Smooth muscle cell (in vitro differentiated cells): ENCODE measurements at regions not wholly inside any gene's neighbourhood (a gene's known extent, or its start where the extent isn't known, plus 50 kb on each side); places are given as distances from the start of the nearest gene placed in this dataset.

Experiments used
- DNase-seq: peaks from one replicate; lab custom pipeline; 2025; ENCODE audit not compliant: unreplicated experiment; lab: John Stamatoyannopoulos, UW
- H2AFZ ChIP-seq: fragments of 200-600 bp; sonication (generic); 2 replicates; pipeline ENCODE4 v1.6.0; 2016; ENCODE audit warnings: antibody characterized with exemption, low read depth, mild to moderate bottlenecking
- H3F3A ChIP-seq: fragments of 200-600 bp; sonication (generic); 2 replicates; pipeline ENCODE4 v1.6.0; 2017; ENCODE audit warnings: antibody characterized with exemption, low read depth
- H3K27ac ChIP-seq: fragments of 200-600 bp; sonication (generic); 2 replicates; pipeline ENCODE4 v1.5.1; 2016; ENCODE audit warnings: low read depth, mild to moderate bottlenecking
- H3K27me3 ChIP-seq: fragments of 200-600 bp; sonication (generic); 2 replicates; pipeline ENCODE4 v1.6.1; 2016; ENCODE audit warnings: low read depth, mild to moderate bottlenecking
- H3K36me3 ChIP-seq: fragments of 200-600 bp; sonication (generic); 2 replicates; pipeline ENCODE4 v1.5.1; 2016; ENCODE audit warnings: low read depth
- H3K4me1 ChIP-seq: fragments of 200-600 bp; sonication (generic); 2 replicates; pipeline ENCODE4 v1.5.1; 2016; ENCODE audit warnings: low read depth
- H3K4me2 ChIP-seq: fragments of 200-600 bp; sonication (generic); 2 replicates; pipeline ENCODE4 v1.6.0; 2016; ENCODE audit warnings: mild to moderate bottlenecking
- H3K4me3 ChIP-seq: fragments of 200-600 bp; sonication (generic); 2 replicates; pipeline ENCODE4 v1.5.1; 2016; ENCODE audit warnings: mild to moderate bottlenecking
- H3K79me2 ChIP-seq: fragments of 200-600 bp; sonication (generic); 2 replicates; pipeline ENCODE4 v1.6.0; 2016; ENCODE audit warnings: low read depth, mild to moderate bottlenecking
- H3K9ac ChIP-seq: fragments of 200-600 bp; sonication (generic); 2 replicates; pipeline ENCODE4 v1.6.0; 2016; ENCODE audit warnings: low read depth
- H3K9me3 ChIP-seq: fragments of 200-600 bp; sonication (generic); replicated peaks from 2 replicates; pipeline ENCODE4 v1.5.1; 2016; ENCODE audit warnings: low read depth
- H4K20me1 ChIP-seq: fragments of 200-600 bp; sonication (generic); 2 replicates; pipeline ENCODE4 v1.6.0; 2016; ENCODE audit warnings: low read depth
- CTCF ChIP-seq: fragments of 200-600 bp; sonication (generic); IDR thresholded peaks from 2 replicates; pipeline ENCODE4 v1.5.1; 2017; ENCODE audit warnings: borderline replicate concordance, mild to moderate bottlenecking, antibody characterized with exemption; ENCODE audit not compliant: insufficient read depth, poor library complexity, severe bottlenecking
- WGBS: methylation state at CpG from one replicate; pipeline ENCODE4 v1.1.7; 2016; ENCODE audit warnings: low lambda C conversion rate; 5-methylcytosine and 5-hydroxymethylcytosine counted together

- H3K79me2 ChIP-seq = no peaks in the 10 kb centered on the region
- H3K36me3 ChIP-seq = no peaks in the 10 kb centered on the region
- H3K9ac ChIP-seq = no peak overlapping the region
- no peaks in the 10 kb centered on the region for H3K9me3 ChIP-seq
- H3K27me3 ChIP-seq = peaks cover 14% of the 10 kb centered on the region
- 0% methylated on average over 1 of the region's 1 CpG for WGBS
- H3K4me3 ChIP-seq = no peak overlapping the region
- no peak overlapping the region for H3K27ac ChIP-seq
- no peaks in the 10 kb centered on the region for H3F3A ChIP-seq
- TF ChIP-seq CTCF = no peak
- DNase-seq = no peak
- no peak overlapping the region for H2AFZ ChIP-seq
- no peak overlapping the region for H3K4me2 ChIP-seq
- no peaks in the 10 kb centered on the region for H4K20me1 ChIP-seq
- H3K4me1 ChIP-seq = no peaks in the 10 kb centered on the region
Measured at GRCh38 chr11:79768343-79768742, 327.5 kb upstream of the TENM4 start.

DNA sequence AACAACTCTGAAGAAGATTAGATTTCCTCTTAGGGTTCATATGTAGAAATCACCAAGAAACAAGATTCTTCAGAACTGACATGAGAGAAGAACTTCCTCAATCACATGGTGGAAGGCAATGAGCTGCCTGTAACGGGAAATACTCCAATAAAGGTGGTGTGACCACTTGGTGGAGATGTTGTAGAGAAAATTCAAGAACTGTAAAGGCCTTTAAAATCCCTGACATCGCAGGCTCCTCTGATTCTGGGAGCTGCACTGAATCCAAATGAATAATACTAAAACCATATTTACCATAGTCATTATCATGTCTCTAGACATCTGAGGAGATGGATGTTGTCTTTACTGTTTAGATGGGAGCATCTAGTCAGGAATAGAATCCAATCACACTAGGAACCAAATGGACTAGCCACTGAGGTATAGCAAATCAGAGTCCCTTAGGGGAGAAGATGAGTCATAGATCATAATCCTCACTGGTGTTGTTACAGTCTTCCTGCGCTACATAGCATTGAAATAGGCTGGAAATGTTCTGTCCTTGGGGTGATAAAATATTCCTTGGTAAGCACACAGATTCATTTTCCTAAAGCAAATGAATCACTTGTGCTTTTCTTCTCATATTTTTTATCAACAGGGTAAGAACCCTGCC is 321.6 kb upstream of the TENM4 start:
- no peaks in the 10 kb centered on the region for H3K9me3 ChIP-seq
- H2AFZ ChIP-seq = no peak overlapping the region
- DNase-seq = no peak
- no peaks in the 10 kb centered on the region for H3K36me3 ChIP-seq
- H3K79me2 ChIP-seq = no peaks in the 10 kb centered on the region
- peaks cover 7% of the 10 kb centered on the region for H3K27me3 ChIP-seq
- WGBS = 64% methylated on average over 3 of the region's 3 CpGs
- no peak for TF ChIP-seq CTCF
- H3K4me1 ChIP-seq = no peaks in the 10 kb centered on the region
- H3K9ac ChIP-seq = no peak overlapping the region
- H3K4me3 ChIP-seq = no peak overlapping the region
- H3F3A ChIP-seq = no peaks in the 10 kb centered on the region
- no peak overlapping the region for H3K4me2 ChIP-seq
- H3K27ac ChIP-seq = no peak overlapping the region
- H4K20me1 ChIP-seq = no peaks in the 10 kb centered on the region

GRCh38 chr11:79758325-79758724 is 317.5 kb upstream of the TENM4 start:
- H2AFZ ChIP-seq = no peak overlapping the region
- no peak overlapping the region for H3K27ac ChIP-seq
- no peaks in the 10 kb centered on the region for H3K9me3 ChIP-seq
- H3F3A ChIP-seq = no peaks in the 10 kb centered on the region
- no peak for TF ChIP-seq CTCF
- no peaks in the 10 kb centered on the region for H3K79me2 ChIP-seq
- no peaks in the 10 kb centered on the region for H3K36me3 ChIP-seq
- H3K4me1 ChIP-seq = no peaks in the 10 kb centered on the region
- no peaks in the 10 kb centered on the region for H4K20me1 ChIP-seq
- peaks cover 6% of the 10 kb centered on the region for H3K27me3 ChIP-seq
- H3K9ac ChIP-seq = no peak overlapping the region
- no peak overlapping the region for H3K4me2 ChIP-seq
- no peak for DNase-seq
- H3K4me3 ChIP-seq = no peak overlapping the region
- WGBS = 72% methylated on average over 2 of the region's 2 CpGs

- Histone ChIP-seq H3K4me1 (no peaks in the 10 kb centered on the region), H3F3A (no peaks in the 10 kb centered on the region), H3K9ac (no peak overlapping the region), H3K36me3 (no peaks in the 10 kb centered on the region), H3K27ac (no peak overlapping the region), H3K4me3 (no peak overlapping the region), H3K9me3 (no peaks in the 10 kb centered on the region), H3K79me2 (no peaks in the 10 kb centered on the region), H3K27me3 (peaks cover 7% of the 10 kb centered on the region), H3K4me2 (no peak overlapping the region), H2AFZ (no peak overlapping the region), H4K20me1 (no peaks in the 10 kb centered on the region)
- no peak for DNase-seq
- 100% methylated on average over 1 of the region's 1 CpG for whole genome bisulfite sequencing
- TF ChIP-seq CTCF = no peak
Measured at GRCh38 chr11:79747406-79747805, 306.6 kb upstream of the TENM4 start.
